Body of pancreas (tissue), 4 donors: ENCODE measurements at regions not wholly inside any gene's neighbourhood (a gene's known extent, or its start where the extent isn't known, plus 50 kb on each side); places are given as distances from the start of the nearest gene placed in this dataset.

Experiments used
- POLR2A ChIP-seq, 3 donors: fragments of 450-650 bp; IDR thresholded peaks; one replicate each; pipeline ENCODE4 v1.6.1; 2016; ENCODE audit warnings: antibody characterized with exemption in 3 of 3, mild to moderate bottlenecking in 2 of 3
- TF ChIP-seq, protein P1 (sequence below), 7 experiments: fragments of 450-650 bp in 4 of 7; fragments of 200-600 bp in 3 of 7; sonication (generic) in 3 of 7; IDR thresholded peaks; one replicate each; pipeline ENCODE4 v1.5.1; 2016 to 2019; ENCODE audit warnings: antibody characterized with exemption in 7 of 7

DNA sequence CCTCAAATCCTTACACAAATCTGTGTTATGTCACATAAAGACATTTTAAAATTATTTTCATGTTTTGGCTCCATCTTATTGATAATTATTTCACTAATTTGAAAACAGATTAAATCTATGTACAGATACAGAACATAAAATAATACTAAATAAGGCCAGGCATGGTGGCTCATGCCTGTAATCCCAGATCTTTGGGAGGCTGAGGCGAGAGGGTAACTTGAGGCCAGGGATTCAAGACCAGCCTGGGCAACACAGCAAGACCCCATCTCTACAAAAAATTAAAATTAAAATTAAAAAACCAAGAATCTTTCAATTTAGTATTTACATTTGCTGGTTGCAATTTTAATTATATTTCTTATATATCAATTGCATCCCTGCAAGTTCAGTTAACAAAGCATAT, 246.4 kb upstream of the MKLN1 start:
- no peak for TF ChIP-seq POLR2A (IDR thresholded peaks at IDR 0.05)
- TF ChIP-seq, protein P1, sequence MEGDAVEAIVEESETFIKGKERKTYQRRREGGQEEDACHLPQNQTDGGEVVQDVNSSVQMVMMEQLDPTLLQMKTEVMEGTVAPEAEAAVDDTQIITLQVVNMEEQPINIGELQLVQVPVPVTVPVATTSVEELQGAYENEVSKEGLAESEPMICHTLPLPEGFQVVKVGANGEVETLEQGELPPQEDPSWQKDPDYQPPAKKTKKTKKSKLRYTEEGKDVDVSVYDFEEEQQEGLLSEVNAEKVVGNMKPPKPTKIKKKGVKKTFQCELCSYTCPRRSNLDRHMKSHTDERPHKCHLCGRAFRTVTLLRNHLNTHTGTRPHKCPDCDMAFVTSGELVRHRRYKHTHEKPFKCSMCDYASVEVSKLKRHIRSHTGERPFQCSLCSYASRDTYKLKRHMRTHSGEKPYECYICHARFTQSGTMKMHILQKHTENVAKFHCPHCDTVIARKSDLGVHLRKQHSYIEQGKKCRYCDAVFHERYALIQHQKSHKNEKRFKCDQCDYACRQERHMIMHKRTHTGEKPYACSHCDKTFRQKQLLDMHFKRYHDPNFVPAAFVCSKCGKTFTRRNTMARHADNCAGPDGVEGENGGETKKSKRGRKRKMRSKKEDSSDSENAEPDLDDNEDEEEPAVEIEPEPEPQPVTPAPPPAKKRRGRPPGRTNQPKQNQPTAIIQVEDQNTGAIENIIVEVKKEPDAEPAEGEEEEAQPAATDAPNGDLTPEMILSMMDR (IDR thresholded peaks at IDR 0.05) = no peak
